H1 (cell line): ENCODE measurements at regions not wholly inside any gene's neighbourhood (a gene's known extent, or its start where the extent isn't known, plus 50 kb on each side); places are given as distances from the start of the nearest gene placed in this dataset.

Experiments used
- SIRT6 ChIP-seq: IDR thresholded peaks from one replicate; pipeline ENCODE4 v1.7.1; 2012; ENCODE audit warnings: low read length, inconsistent platforms
- SRF ChIP-seq: IDR thresholded peaks from 2 replicates; pipeline ENCODE4 v1.6.1; 2011; ENCODE audit warnings: mild to moderate bottlenecking, low read depth, low read length, moderate library complexity
- TBP ChIP-seq: IDR thresholded peaks from 2 replicates; pipeline ENCODE4 v1.6.1; 2011; ENCODE audit warnings: low read depth, low read length, improper control_type of control experiment

DNA sequence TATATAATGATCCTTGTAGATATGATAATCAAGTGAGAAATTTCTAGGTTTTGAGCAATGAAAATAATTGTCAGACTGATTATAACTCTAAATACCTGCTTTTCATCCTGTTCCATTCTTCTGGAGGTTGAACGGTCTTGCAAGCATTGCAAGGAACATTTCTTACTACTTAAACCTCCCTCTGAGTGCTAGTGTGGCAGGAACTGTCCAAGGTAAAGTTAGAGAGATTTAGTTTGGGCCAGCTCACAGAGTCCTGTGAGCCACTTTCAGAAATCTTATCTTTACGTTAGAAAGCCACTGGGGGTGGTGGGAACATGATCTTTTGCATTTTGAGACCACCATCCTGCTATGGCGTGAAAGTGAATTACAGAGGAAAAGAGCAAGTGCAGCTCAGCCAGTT lies 121.1 kb upstream of the NPHP3 start (continued):
- no peak for TF ChIP-seq TBP
- no peak for TF ChIP-seq SRF
- no peak for TF ChIP-seq SIRT6
